Neuronal stem cell (in vitro differentiated cells): ENCODE measurements at regions not wholly inside any gene's neighbourhood (a gene's known extent, or its start where the extent isn't known, plus 50 kb on each side); places are given as distances from the start of the nearest gene placed in this dataset.
A peak's percentile ranks its signal among the peaks of the same experiment; 100 is the strongest.

Experiments
- DNase-seq: peaks from one replicate; pipeline ENCODE4 v3.0.0-alpha.2; 2013; ENCODE audit warnings: low spot score
- H2AFZ ChIP-seq: one replicate; pipeline ENCODE4 v1.6.1; 2013; ENCODE audit warnings: mild to moderate bottlenecking, low read length, inconsistent platforms
- H2AK5ac ChIP-seq: 2 replicates; pipeline ENCODE4 v1.6.1; 2013; ENCODE audit warnings: low read depth, mild to moderate bottlenecking, inconsistent platforms, low read length, moderate library complexity, mixed read lengths
- H2BK120ac ChIP-seq: 2 replicates; pipeline ENCODE4 v1.6.1; 2013; ENCODE audit warnings: low read depth, mild to moderate bottlenecking, inconsistent platforms, low read length, moderate library complexity, mixed read lengths
- H2BK12ac ChIP-seq: one replicate; pipeline ENCODE4 v1.6.1; 2013; ENCODE audit warnings: low read length, inconsistent platforms
- H2BK15ac ChIP-seq: 2 replicates; pipeline ENCODE4 v1.6.1; 2013; ENCODE audit warnings: mild to moderate bottlenecking, low read length, inconsistent platforms, mixed read lengths
- H2BK5ac ChIP-seq: one replicate; pipeline ENCODE4 v1.6.1; 2013; ENCODE audit warnings: inconsistent platforms, mild to moderate bottlenecking, low read length, moderate library complexity
- H3K14ac ChIP-seq: one replicate; pipeline ENCODE4 v1.6.1; 2013; ENCODE audit warnings: low read length, inconsistent platforms
- H3K18ac ChIP-seq: 2 replicates; pipeline ENCODE4 v1.6.1; 2013; ENCODE audit warnings: low read length, inconsistent platforms
- H3K23ac ChIP-seq: 2 replicates; pipeline ENCODE4 v1.6.1; 2013; ENCODE audit warnings: low read depth, mild to moderate bottlenecking, mixed read lengths, low read length, inconsistent platforms; ENCODE audit not compliant: poor library complexity
- H3K27ac ChIP-seq: replicated peaks from 3 replicates; pipeline ENCODE4 v1.5.1; 2013; ENCODE audit warnings: low read length, inconsistent platforms
- H3K27me3 ChIP-seq, 3 experiments: 2 replicates each; pipeline ENCODE4 v1.6.1; 2013; ENCODE audit warnings: low read length in 3 of 3, mild to moderate bottlenecking in 2 of 3, inconsistent platforms in 1 of 3, low read depth in 1 of 3, mixed read lengths in 1 of 3, moderate library complexity in 1 of 3; ENCODE audit not compliant: control insufficient read depth in 3 of 3, insufficient read depth in 3 of 3
- H3K36me3 ChIP-seq, 2 donors: replicated peaks in 1 of 2; 2 replicates each; pipeline ENCODE4 v1.6.1; 2013; ENCODE audit warnings: low read length in 2 of 2; ENCODE audit not compliant: control insufficient read depth in 2 of 2, insufficient read depth in 2 of 2
- H3K4ac ChIP-seq: 2 replicates; pipeline ENCODE4 v1.6.1; 2013; ENCODE audit warnings: inconsistent platforms, mild to moderate bottlenecking, low read length, moderate library complexity
- H3K4me1 ChIP-seq, 2 donors: 1 replicate in 1 of 2; 2 replicates in 1 of 2; pipeline ENCODE4 v1.6.1; 2013; ENCODE audit warnings: low read length in 2 of 2, low read depth in 1 of 2; ENCODE audit not compliant: control insufficient read depth in 2 of 2, insufficient read depth in 1 of 2
- H3K4me2 ChIP-seq: one replicate; pipeline ENCODE4 v1.6.1; 2013; ENCODE audit warnings: mild to moderate bottlenecking, low read length, inconsistent platforms; ENCODE audit not compliant: insufficient read depth, poor library complexity, severe bottlenecking
- H3K4me3 ChIP-seq, 2 donors: 2 replicates each; pipeline ENCODE4 v1.5.1; 2013; ENCODE audit warnings: low read length in 2 of 2, mild to moderate bottlenecking in 2 of 2, inconsistent platforms in 1 of 2, moderate library complexity in 1 of 2
- H3K79me1 ChIP-seq: one replicate; pipeline ENCODE4 v1.6.1; 2013; ENCODE audit warnings: low read depth, mild to moderate bottlenecking, inconsistent platforms, low read length, moderate library complexity
- H3K9ac ChIP-seq: one replicate; pipeline ENCODE4 v1.6.1; 2013; ENCODE audit warnings: mild to moderate bottlenecking, low read depth, low read length, inconsistent platforms; ENCODE audit not compliant: poor library complexity
- H3K9me3 ChIP-seq, 2 donors: replicated peaks in 1 of 2; 2 replicates each; pipeline versions ENCODE3 to v1.6.1; 2013; ENCODE audit warnings: low read length in 2 of 2, mild to moderate bottlenecking in 2 of 2, inconsistent platforms in 1 of 2, low read depth in 1 of 2, mixed read lengths in 1 of 2, moderate library complexity in 1 of 2; ENCODE audit not compliant: control insufficient read depth in 2 of 2, insufficient read depth in 1 of 2
- H4K8ac ChIP-seq: one replicate; pipeline ENCODE4 v1.6.1; 2013; ENCODE audit warnings: low read depth, mild to moderate bottlenecking, inconsistent platforms, low read length, moderate library complexity
- H4K91ac ChIP-seq: one replicate; pipeline ENCODE4 v1.6.1; 2013; ENCODE audit warnings: low read length, low read depth, mild to moderate bottlenecking, inconsistent platforms; ENCODE audit not compliant: poor library complexity
- WGBS, 2 donors: extraction: QIAGEN DNeasy Blood & Tissue Kit; methylation state at CpG; one replicate each; pipeline ENCODE4 v1.1.7; 2013; ENCODE audit warnings: missing lambda C conversion rate in 2 of 2, mixed read lengths in 1 of 2; ENCODE audit not compliant: insufficient read length in 2 of 2, insufficient replicate concordance in 1 of 2; ENCODE audit errors: extremely low coverage in 2 of 2; 5-methylcytosine and 5-hydroxymethylcytosine counted together

- no peak overlapping the region for H3K4me2 ChIP-seq
- DNase-seq = no peak
- no peak overlapping the region for H4K91ac ChIP-seq
- H3K9me3 ChIP-seq = no peaks in the 10 kb centered on the region
- H2BK120ac ChIP-seq = no peak overlapping the region
- no peak overlapping the region for H3K9ac ChIP-seq
- no peak overlapping the region for H3K14ac ChIP-seq
- no peak overlapping the region for H3K18ac ChIP-seq
- H3K27ac ChIP-seq = no peak overlapping the region
- no peak overlapping the region for H2AK5ac ChIP-seq
- no peak overlapping the region for H2BK12ac ChIP-seq
- no peaks in the 10 kb centered on the region for H3K27me3 ChIP-seq
- H4K8ac ChIP-seq = no peak overlapping the region
- H3K4ac ChIP-seq = no peak overlapping the region
- H2BK15ac ChIP-seq = no peak overlapping the region
- H2AFZ ChIP-seq = no peak overlapping the region
- H3K23ac ChIP-seq = no peak overlapping the region
- no peak overlapping the region for H2BK5ac ChIP-seq
- WGBS, 2 donors = no CpG with 5 or more reads among the region's 4 CpGs
- no peaks in the 10 kb centered on the region for H3K36me3 ChIP-seq
- H3K4me1 ChIP-seq = no peaks in the 10 kb centered on the region
- no peak overlapping the region for H3K4me3 ChIP-seq
- H3K79me1 ChIP-seq = no peaks in the 10 kb centered on the region
Measured at GRCh38 chr5:136674178-136674577, 308.8 kb upstream of the TRPC7 start.

- H3K18ac ChIP-seq = peak overlapping the region; percentile 40
- H3K4me3 ChIP-seq = no peak overlapping the region
- H3K14ac ChIP-seq = no peak overlapping the region
- H3K27me3 ChIP-seq = no peaks in the 10 kb centered on the region
- no peak overlapping the region for H3K27ac ChIP-seq
- no peaks in the 10 kb centered on the region for H3K36me3 ChIP-seq
- no CpG with 5 or more reads among the region's 2 CpGs for WGBS, 2 donors
- H2AFZ ChIP-seq = no peak overlapping the region
- H3K23ac ChIP-seq = peak overlapping the region; percentile 55
- H3K79me1 ChIP-seq = no peaks in the 10 kb centered on the region
- no peak overlapping the region for H2BK120ac ChIP-seq
- no peak overlapping the region for H3K4me2 ChIP-seq
- no peaks in the 10 kb centered on the region for H3K4me1 ChIP-seq
- H2AK5ac ChIP-seq = no peak overlapping the region
- H4K8ac ChIP-seq = no peak overlapping the region
- peak overlapping the region; percentile 84 for H3K4ac ChIP-seq
- no peaks in the 10 kb centered on the region for H3K9me3 ChIP-seq
- peak overlapping the region; percentile 84 for H2BK12ac ChIP-seq
- no peak overlapping the region for H4K91ac ChIP-seq
- no peak overlapping the region for H2BK15ac ChIP-seq
- no peak for DNase-seq
- H2BK5ac ChIP-seq = no peak overlapping the region
- no peak overlapping the region for H3K9ac ChIP-seq
Measured at GRCh38 chr5:136667789-136668188, 302.4 kb upstream of the TRPC7 start.

- Histone ChIP-seq H2AFZ (no peak overlapping the region), H3K4me2 (no peak overlapping the region), H3K27ac (no peak overlapping the region), H2BK120ac (no peak overlapping the region), H3K79me1 (no peaks in the 10 kb centered on the region), H2AK5ac (no peak overlapping the region), H4K91ac (no peak overlapping the region), H3K4me1 (no peaks in the 10 kb centered on the region), H4K8ac (no peak overlapping the region), H2BK5ac (no peak overlapping the region), H3K27me3 (no peaks in the 10 kb centered on the region), H3K36me3 (no peaks in the 10 kb centered on the region), H3K9me3 (no peaks in the 10 kb centered on the region), H3K23ac (no peak overlapping the region), H3K4me3 (no peak overlapping the region), H3K14ac (no peak overlapping the region), H3K4ac (no peak overlapping the region), H2BK12ac (no peak overlapping the region), H3K18ac (peak overlapping the region; percentile 40), H3K9ac (peak overlapping the region; percentile 61), H2BK15ac (no peak overlapping the region)
- no peak for DNase-seq
- WGBS, 2 donors = no CpG with 5 or more reads among the region's 8 CpGs
Measured at GRCh38 chr5:136666970-136667620, 301.8 kb upstream of the TRPC7 start.

- H3K4me2 ChIP-seq = no peak overlapping the region
- no peaks in the 10 kb centered on the region for H3K4me1 ChIP-seq
- no peak overlapping the region for H2BK15ac ChIP-seq
- H3K9ac ChIP-seq = no peak overlapping the region
- H2AFZ ChIP-seq = no peak overlapping the region
- no peak overlapping the region for H3K4ac ChIP-seq
- no peaks in the 10 kb centered on the region for H3K9me3 ChIP-seq
- no peak overlapping the region for H4K91ac ChIP-seq
- no peaks in the 10 kb centered on the region for H3K36me3 ChIP-seq
- H2AK5ac ChIP-seq = no peak overlapping the region
- H3K14ac ChIP-seq = no peak overlapping the region
- no CpG with 5 or more reads among the region's 1 CpG for WGBS, 2 donors
- H3K4me3 ChIP-seq = no peak overlapping the region
- H3K23ac ChIP-seq = no peak overlapping the region
- H3K18ac ChIP-seq = no peak overlapping the region
- no peak overlapping the region for H2BK5ac ChIP-seq
- no peak overlapping the region for H2BK120ac ChIP-seq
- H3K27me3 ChIP-seq = no peaks in the 10 kb centered on the region
- no peak overlapping the region for H2BK12ac ChIP-seq
- H4K8ac ChIP-seq = no peak overlapping the region
- H3K27ac ChIP-seq = no peak overlapping the region
- no peak for DNase-seq
- H3K79me1 ChIP-seq = no peaks in the 10 kb centered on the region
Measured at GRCh38 chr5:136665331-136665730, 300.0 kb upstream of the TRPC7 start.
